Loucy (cell line): ENCODE measurements at regions not wholly inside any gene's neighbourhood (a gene's known extent, or its start where the extent isn't known, plus 50 kb on each side); places are given as distances from the start of the nearest gene placed in this dataset.

ENCODE experiments used
- H2AFZ ChIP-seq: fragments of 200-600 bp; sonication (generic); 2 replicates; pipeline ENCODE4 v1.6.0; 2016; ENCODE audit warnings: antibody characterized with exemption, mild to moderate bottlenecking, low read length, moderate library complexity
- H3F3A ChIP-seq: fragments of 200-600 bp; 2 replicates; pipeline ENCODE4 v1.6.0; 2016; ENCODE audit warnings: antibody characterized with exemption, low read depth, mild to moderate bottlenecking
- H3K27me3 ChIP-seq: fragments of 200-600 bp; sonication (generic); 2 replicates; pipeline ENCODE4 v1.6.1; 2014; ENCODE audit warnings: low read length, mild to moderate bottlenecking; ENCODE audit not compliant: insufficient read depth, poor library complexity, severe bottlenecking
- H3K36me3 ChIP-seq: fragments of 200-600 bp; sonication (generic); 2 replicates; pipeline ENCODE4 v1.6.1; 2016; ENCODE audit warnings: low read length; ENCODE audit not compliant: insufficient read depth
- H3K4me1 ChIP-seq: fragments of 200-600 bp; sonication (generic); 2 replicates; pipeline ENCODE4 v1.5.1; 2014; ENCODE audit warnings: low read length, mild to moderate bottlenecking; ENCODE audit not compliant: insufficient read depth, poor library complexity, severe bottlenecking
- H3K4me2 ChIP-seq: fragments of 200-600 bp; sonication (generic); 2 replicates; pipeline ENCODE4 v1.6.0; 2014; ENCODE audit warnings: antibody characterized with exemption, low read length, low read depth, mild to moderate bottlenecking; ENCODE audit not compliant: poor library complexity, severe bottlenecking
- H3K4me3 ChIP-seq: fragments of 200-600 bp; sonication (generic); 2 replicates; pipeline ENCODE4 v1.5.1; 2014; ENCODE audit warnings: low read length, mild to moderate bottlenecking, mixed read lengths; ENCODE audit not compliant: poor library complexity, severe bottlenecking
- H3K79me2 ChIP-seq: fragments of 200-600 bp; sonication (generic); 2 replicates; pipeline ENCODE4 v1.6.1; 2014; ENCODE audit warnings: low read length; ENCODE audit not compliant: insufficient read depth
- H3K9ac ChIP-seq: fragments of 200-600 bp; sonication (generic); 2 replicates; pipeline ENCODE4 v1.6.0; 2014; ENCODE audit warnings: mild to moderate bottlenecking, low read depth, low read length, moderate library complexity; ENCODE audit not compliant: poor library complexity, severe bottlenecking
- H3K9me2 ChIP-seq: fragments of 200-600 bp; sonication (generic); replicated peaks from 2 replicates; pipeline ENCODE4 v1.6.1; 2016; ENCODE audit warnings: low read depth, low read length, mixed read lengths
- H3K9me3 ChIP-seq: fragments of 200-600 bp; sonication (generic); 2 replicates; pipeline ENCODE4 v1.6.1; 2014; ENCODE audit warnings: mild to moderate bottlenecking, antibody characterized with exemption, low read length, low read depth; ENCODE audit not compliant: insufficient read depth
- H4K20me1 ChIP-seq: fragments of 200-600 bp; sonication (generic); 2 replicates; pipeline ENCODE4 v1.6.0; 2014; ENCODE audit warnings: antibody characterized with exemption, low read length, mild to moderate bottlenecking; ENCODE audit not compliant: insufficient read depth, poor library complexity, severe bottlenecking
- CTCF ChIP-seq: fragments of 200-600 bp; sonication (generic); conservative IDR thresholded peaks from 2 replicates; pipeline ENCODE4 v1.5.1; 2014; ENCODE audit warnings: mild to moderate bottlenecking, antibody characterized with exemption, low read length
- EZH2phosphoT487 ChIP-seq: fragments of 200-600 bp; IDR thresholded peaks from 2 replicates; pipeline ENCODE4 v1.6.1; 2018; ENCODE audit warnings: antibody characterized with exemption, mild to moderate bottlenecking, moderate library complexity, borderline replicate concordance

- Histone ChIP-seq H3K9me2 (no peaks in the 10 kb centered on the region), H3K27me3 (no peaks in the 10 kb centered on the region), H2AFZ (no peak overlapping the region), H3K9ac (no peak overlapping the region), H3K4me3 (no peak overlapping the region), H3K9me3 (no peaks in the 10 kb centered on the region), H3K4me1 (no peaks in the 10 kb centered on the region), H3K4me2 (no peak overlapping the region), H3K36me3 (no peaks in the 10 kb centered on the region), H3K79me2 (no peaks in the 10 kb centered on the region), H3F3A (no peaks in the 10 kb centered on the region), H4K20me1 (no peaks in the 10 kb centered on the region)
- no peak for TF ChIP-seq EZH2phosphoT487
- TF ChIP-seq CTCF = no peak
These were observed 127.4 kb upstream of the SLC8A1 start for GRCh38 chr2:40579247-40579646.

GRCh38 chr2:40584432-40584831 is 132.5 kb upstream of the SLC8A1 start:
- Histone ChIP-seq H3K36me3 (no peaks in the 10 kb centered on the region), H2AFZ (no peak overlapping the region), H3K79me2 (no peaks in the 10 kb centered on the region), H3F3A (no peaks in the 10 kb centered on the region), H4K20me1 (no peaks in the 10 kb centered on the region), H3K4me1 (no peaks in the 10 kb centered on the region), H3K27me3 (no peaks in the 10 kb centered on the region), H3K4me3 (no peak overlapping the region), H3K9me3 (no peaks in the 10 kb centered on the region), H3K9ac (no peak overlapping the region), H3K4me2 (no peak overlapping the region), H3K9me2 (no peaks in the 10 kb centered on the region)
- TF ChIP-seq EZH2phosphoT487 (no peak), CTCF (no peak)

- no peaks in the 10 kb centered on the region for H3K79me2 ChIP-seq
- H2AFZ ChIP-seq = no peak overlapping the region
- H3K4me2 ChIP-seq = no peak overlapping the region
These were observed 139.9 kb upstream of the SLC8A1 start for GRCh38 chr2:40591774-40592173.

More at GRCh38 chr2:40591774-40592173, 139.9 kb upstream of the SLC8A1 start:
- H3K9ac ChIP-seq = no peak overlapping the region
- no peaks in the 10 kb centered on the region for H3K27me3 ChIP-seq
- no peaks in the 10 kb centered on the region for H3K4me1 ChIP-seq
- H3K9me3 ChIP-seq = no peaks in the 10 kb centered on the region
- H3K36me3 ChIP-seq = no peaks in the 10 kb centered on the region
- TF ChIP-seq CTCF (no peak), EZH2phosphoT487 (no peak)
- no peak overlapping the region for H3K4me3 ChIP-seq
- no peaks in the 10 kb centered on the region for H4K20me1 ChIP-seq
- H3K9me2 ChIP-seq = no peaks in the 10 kb centered on the region
- no peaks in the 10 kb centered on the region for H3F3A ChIP-seq
